K562 (cell line): ENCODE measurements at regions not wholly inside any gene's neighbourhood (a gene's known extent, or its start where the extent isn't known, plus 50 kb on each side); places are given as distances from the start of the nearest gene placed in this dataset.

ENCODE experiments used
- ATAC-seq: fragments of 200-7000 bp; cut with Tn5 transposase; 3 replicates; pipeline ENCODE4 v1.9.1; 2020; ENCODE audit warnings: moderate library complexity
- BruUV-seq: library from RNA; stranded (reverse); fragments of 400-500 nt; replicated peaks from 2 replicates; lab custom pipeline; 2021; lab: Mats Ljungman, UMichigan
- CTCF ChIA-PET: fragments of 300-600 bp; formaldehyde crosslinking; extraction: SDS; loops from one replicate; lab custom pipeline; 2021; ENCODE audit warnings: low intra/inter-chr PET ratio; lab: Yijun Ruan, JAX
- POLR2A ChIA-PET: fragments of 300-600, 350-650 bp; sonication (Branson Sonifier 250); formaldehyde crosslinking; extraction: SDS; loops from one replicate; lab custom pipeline; 2021; ENCODE audit warnings: antibody characterized with exemption, inconsistent platforms; lab: Yijun Ruan, JAX
- DNase-seq, 4 experiments: peaks; one replicate each; pipeline versions ENCODE4 v3.0.0 to v3.0.0-alpha.2; 2011 to 2018; ENCODE audit warnings: low spot score in 3 of 4, mixed read lengths in 3 of 4; ENCODE audit errors: extremely low read depth in 1 of 4
- FAIRE-seq: peaks from 2 replicates; lab custom pipeline; 2011; peaks lifted over from hg19 to GRCh38; lab: Jason Lieb, UNC
- H2AFZ ChIP-seq: 2 replicates; pipeline ENCODE4 v1.6.0; 2011; ENCODE audit warnings: low read depth, low read length, control low read depth, inconsistent platforms
- H3K27ac ChIP-seq: fragments of 200-600 bp; 3 replicates; pipeline ENCODE4 v1.8.0; 2011; ENCODE audit warnings: low read depth, mild to moderate bottlenecking, control low read depth, inconsistent platforms, low read length, moderate library complexity, mixed read lengths; ENCODE audit errors: extremely low read depth
- H3K27me3 ChIP-seq, 2 experiments: fragments of 300-600 bp in 1 of 2; 2 replicates in 1 of 2; 3 replicates in 1 of 2; pipeline versions ENCODE4 v1.6.0 to v1.8.0; 2011; ENCODE audit warnings: inconsistent platforms in 2 of 2, low read length in 2 of 2, mild to moderate bottlenecking in 1 of 2, mixed read lengths in 1 of 2, moderate library complexity in 1 of 2; ENCODE audit not compliant: control insufficient read depth in 2 of 2, insufficient read depth in 2 of 2
- H3K36me3 ChIP-seq: fragments of 300-600 bp; 3 replicates; pipeline ENCODE4 v1.8.0; 2011; ENCODE audit warnings: mild to moderate bottlenecking, low read length, inconsistent platforms; ENCODE audit not compliant: control insufficient read depth, insufficient read depth
- H3K4me1 ChIP-seq, 2 experiments: fragments of 200-600 bp in 1 of 2; replicated peaks in 1 of 2; 2 replicates in 1 of 2; 3 replicates in 1 of 2; pipeline versions ENCODE4 v1.5.1 to v1.8.0; 2011; ENCODE audit warnings: inconsistent platforms in 2 of 2, low read length in 2 of 2, mild to moderate bottlenecking in 1 of 2, mixed read lengths in 1 of 2, moderate library complexity in 1 of 2; ENCODE audit not compliant: control insufficient read depth in 2 of 2, insufficient read depth in 2 of 2
- H3K4me2 ChIP-seq: 2 replicates; pipeline ENCODE4 v1.6.1; 2011; ENCODE audit warnings: low read length, control low read depth, inconsistent platforms, mixed read lengths; ENCODE audit not compliant: insufficient read depth
- H3K4me3 ChIP-seq: fragments of 200-600 bp; sonication (generic), shearing (Covaris generic); 2 replicates; pipeline ENCODE4 v1.5.1; 2016; ENCODE audit warnings: control low read depth, inconsistent platforms
- H3K79me2 ChIP-seq: fragments of 200-600 bp; 3 replicates; pipeline ENCODE4 v1.8.0; 2011; ENCODE audit warnings: low read length, inconsistent platforms; ENCODE audit not compliant: control insufficient read depth, insufficient read depth
- H3K9ac ChIP-seq, 2 experiments: 2 replicates each; pipeline versions ENCODE4 v1.6.0 to v1.6.1; 2011; ENCODE audit warnings: low read depth in 2 of 2, low read length in 2 of 2, control low read depth in 1 of 2, inconsistent platforms in 1 of 2, mild to moderate bottlenecking in 1 of 2, mixed read lengths in 1 of 2; ENCODE audit not compliant: insufficient read depth in 1 of 2
- H3K9me1 ChIP-seq: one replicate; pipeline ENCODE4 v1.6.0; 2011; ENCODE audit warnings: inconsistent platforms, mild to moderate bottlenecking, low read length, moderate library complexity; ENCODE audit not compliant: control insufficient read depth, insufficient read depth
- H3K9me3 ChIP-seq: replicated peaks from 2 replicates; pipeline ENCODE4 v1.5.1; 2011; ENCODE audit warnings: low read depth, low read length, inconsistent platforms; ENCODE audit not compliant: control insufficient read depth, insufficient read depth
- H4K20me1 ChIP-seq: replicated peaks from 2 replicates; pipeline ENCODE4 v1.6.1; 2011; ENCODE audit warnings: low read length, inconsistent platforms, mixed read lengths; ENCODE audit not compliant: control insufficient read depth, insufficient read depth
- BRCA1 ChIP-seq, 2 experiments: fragments of 450-650 bp in 1 of 2; sonication (generic) in 1 of 2; formaldehyde crosslinking in 1 of 2; IDR thresholded peaks; 2 replicates each; pipeline versions ENCODE4 v1.5.0 to v1.6.1; 2017 to 2020; ENCODE audit warnings: mild to moderate bottlenecking in 1 of 2, missing genetic modification reagents in 1 of 2
- CREM ChIP-seq: IDR thresholded peaks from 2 replicates; pipeline ENCODE4 v1.6.1; 2014; ENCODE audit warnings: antibody characterized with exemption, low read depth
- ELF2 ChIP-seq: fragments of 250-450 bp; sonication (Bioruptor Pico); IDR thresholded peaks from 2 replicates; pipeline ENCODE4 v1.5.0; 2021; ENCODE audit warnings: mild to moderate bottlenecking
- FUS ChIP-seq: fragments of 200-400 bp; formaldehyde crosslinking; optimal IDR thresholded peaks from 2 replicates; pipeline ENCODE3; 2017; ENCODE audit warnings: low read depth, low read length
- HMG20A ChIP-seq: fragments of 450-650 bp; formaldehyde crosslinking; conservative IDR thresholded peaks from 2 replicates; pipeline ENCODE4 v1.4.0; 2020; ENCODE audit warnings: mild to moderate bottlenecking, mixed read lengths
- HNRNPLL ChIP-seq: fragments of 200-400 bp; formaldehyde crosslinking; IDR thresholded peaks from 2 replicates; pipeline ENCODE4 v1.6.1; 2017; ENCODE audit warnings: low read length, low read depth, mild to moderate bottlenecking; ENCODE audit not compliant: poor library complexity, severe bottlenecking
- NFIC ChIP-seq: fragments of 450-650 bp; IDR thresholded peaks from 2 replicates; pipeline ENCODE4 v1.6.1; 2017; ENCODE audit warnings: mild to moderate bottlenecking, inconsistent platforms
- POLR2AphosphoS2 ChIP-seq: IDR thresholded peaks from 2 replicates; pipeline ENCODE4 v1.6.1; 2012; ENCODE audit warnings: low read length, improper control_type of control experiment
- ZBTB34 ChIP-seq: fragments of 250-450 bp; sonication (Bioruptor Pico); IDR thresholded peaks from 2 replicates; pipeline ENCODE4 v1.8.0; 2021; ENCODE audit warnings: mild to moderate bottlenecking, moderate library complexity
- ZFP30 ChIP-seq: fragments of 250-450 bp; sonication (Bioruptor Pico); IDR thresholded peaks from 2 replicates; pipeline ENCODE4 v1.8.0; 2022; ENCODE audit warnings: moderate library complexity, mild to moderate bottlenecking, inconsistent platforms, borderline replicate concordance
- ZNF12 ChIP-seq: sonication (generic); formaldehyde crosslinking; IDR thresholded peaks from 2 replicates; pipeline ENCODE4 v1.4.0; 2020; ENCODE audit warnings: mild to moderate bottlenecking, missing genetic modification reagents
- WGBS: fragments of 100-300 bp; shearing (Covaris generic); methylation state at CpG from one replicate; pipeline ENCODE4 v1.1.6; 2016; ENCODE audit warnings: low coverage, mixed read lengths; ENCODE audit not compliant: insufficient coverage; ENCODE audit errors: missing lambda C conversion rate; 5-methylcytosine and 5-hydroxymethylcytosine counted together
- in situ Hi-C: fragments of 300-500 bp; cut with MboI; formaldehyde crosslinking; loops from 4 replicates; pipeline ENCODE4 v1.15.0; 2018; ENCODE audit warnings: inconsistent platforms, mixed read lengths
- intact Hi-C: fragments of 100-400 bp; cut with micrococcal nuclease; formaldehyde crosslinking; loops from 2 replicates; pipeline ENCODE4 v1.14.2; 2022

GRCh38 chr3:126263971-126264370, 83.6 kb upstream of the ALDH1L1 start:
- no peak overlapping the region for H3K9ac ChIP-seq
- no peak for TF ChIP-seq HMG20A
- no peak for TF ChIP-seq ZNF12 (CRISPR knock-in tag)
- no peak for TF ChIP-seq FUS
- no peak for TF ChIP-seq NFIC
- TF ChIP-seq ZFP30 (CRISPR knock-in tag), result no peak
- TF ChIP-seq CREM, result no peak
- no peak for TF ChIP-seq HNRNPLL
- no peak for TF ChIP-seq ZBTB34 (CRISPR knock-in tag)
- no peak for TF ChIP-seq POLR2AphosphoS2
- no peak for TF ChIP-seq BRCA1 (IDR thresholded peaks at IDR 0.05)
- TF ChIP-seq BRCA1 (CRISPR knock-in tag; IDR thresholded peaks at IDR 0.05), result no peak
- no peak for TF ChIP-seq ELF2
- TF ChIP-seq, all 486 proteins: peak for 0
- Histone ChIP-seq H3K79me2 (no peaks in the 10 kb centered on the region), H3K9me3 (no peaks in the 10 kb centered on the region), H4K20me1 (no peaks in the 10 kb centered on the region), H2AFZ (no peak overlapping the region), H3K9me1 (no peaks in the 10 kb centered on the region), H3K27me3 (peaks cover 5 to 41% of the 10 kb centered on the region in 2 experiments; a peak in 3 of 5 replicates), H3K27ac (no peak overlapping the region), H3K36me3 (no peaks in the 10 kb centered on the region), H3K4me1 (peaks cover 3 to 9% of the 10 kb centered on the region in 2 experiments; a peak in 4 of 5 replicates), H3K4me2 (no peak overlapping the region), H3K4me3 (no peak overlapping the region)
- BruUV-seq, result no TSS peak
- ChIA-PET POLR2A (interaction anchor here (0.7 kb wide), 1 partner anchor 114 kb away, joined by 3 read pairs; no protein-coding TSS in a partner anchor), CTCF (no interaction called here)
- FAIRE-seq, result no peak
- no peak for DNase-seq
- in situ Hi-C loops, result no loop called here
- no peak for ATAC-seq
- WGBS, result 3% methylated on average over 4 of the region's 4 CpGs
- intact Hi-C loops, result no loop called here
